22Rv1 (cell line): ENCODE measurements at regions not wholly inside any gene's neighbourhood (a gene's known extent, or its start where the extent isn't known, plus 50 kb on each side); places are given as distances from the start of the nearest gene placed in this dataset.

Experiments
- H3K27ac ChIP-seq: fragments of 450-650 bp; 2 replicates; pipeline ENCODE4 v1.5.1; 2017
- CTCF ChIP-seq: fragments of 450-650 bp; IDR thresholded peaks from 2 replicates; pipeline ENCODE4 v1.5.1; 2017; ENCODE audit warnings: mild to moderate bottlenecking
- ZFX ChIP-seq: fragments of 450-650 bp; IDR thresholded peaks from 2 replicates; pipeline ENCODE4 v1.6.1; 2017; ENCODE audit warnings: antibody characterized with exemption, borderline replicate concordance

DNA sequence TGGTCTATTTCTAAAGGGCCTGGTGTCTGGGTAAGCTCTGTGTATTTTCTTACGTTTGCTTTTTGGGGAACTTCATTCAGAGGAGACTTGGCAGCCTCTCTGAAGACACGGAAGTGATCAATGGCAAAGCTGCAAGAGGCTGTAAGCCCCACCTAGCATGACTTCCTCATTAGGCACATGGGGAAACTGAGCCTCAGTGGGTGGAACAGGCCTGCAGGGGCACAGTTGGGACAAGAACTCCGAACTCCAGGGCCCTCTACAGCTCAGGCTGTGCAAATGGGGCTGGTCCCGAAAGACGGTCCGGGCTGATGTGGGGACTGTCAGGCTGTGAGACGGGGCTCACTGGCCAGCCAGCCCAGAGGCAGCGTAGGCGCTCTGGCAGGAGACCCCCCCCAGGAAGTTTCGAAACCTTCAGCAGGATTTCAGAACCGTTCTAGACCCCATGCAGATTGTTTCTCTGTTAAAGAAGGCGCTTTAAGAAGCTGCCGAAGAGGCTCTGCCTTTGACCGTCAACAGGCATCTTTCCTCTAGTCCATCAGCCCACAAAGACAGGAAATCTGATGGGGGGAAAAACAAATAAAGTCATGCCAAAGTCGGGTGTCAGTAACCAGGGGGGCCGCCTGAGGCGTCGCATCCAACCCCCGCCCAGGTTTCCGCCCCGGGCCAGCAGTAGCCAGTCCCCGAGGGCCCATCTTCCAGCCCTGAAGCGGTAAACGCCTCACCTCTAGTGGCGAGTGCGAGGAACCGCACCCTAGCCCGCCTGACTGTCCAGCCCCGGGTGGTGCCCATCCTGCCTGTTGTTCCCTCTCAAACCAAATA is 79.8 kb upstream of the TBC1D3K start:
- no peak overlapping the region for H3K27ac ChIP-seq
- TF ChIP-seq CTCF (peak; percentile 76), ZFX (no peak)

DNA sequence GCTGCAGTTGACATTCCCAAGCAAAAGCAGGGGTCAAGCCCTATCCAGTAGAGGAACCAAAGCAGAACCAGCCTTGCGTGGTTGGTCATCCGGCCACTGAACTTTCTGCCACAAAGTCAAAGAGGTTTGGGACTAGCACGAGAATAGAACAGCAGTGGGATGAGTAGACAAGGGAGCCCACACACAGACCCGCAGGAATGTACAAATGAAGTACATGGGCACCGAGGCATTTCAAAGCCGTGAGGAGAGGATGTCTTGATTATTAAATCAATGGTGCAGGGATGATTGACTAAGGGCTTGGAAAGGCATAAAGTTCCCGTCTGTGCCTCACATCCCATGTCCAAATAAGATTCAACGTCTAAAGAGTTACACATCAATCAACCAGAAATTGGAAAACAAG is 81.8 kb upstream of the TBC1D3K start:
- H3K27ac ChIP-seq: no peak overlapping the region
- TF ChIP-seq CTCF: no peak
- no peak for TF ChIP-seq ZFX

DNA sequence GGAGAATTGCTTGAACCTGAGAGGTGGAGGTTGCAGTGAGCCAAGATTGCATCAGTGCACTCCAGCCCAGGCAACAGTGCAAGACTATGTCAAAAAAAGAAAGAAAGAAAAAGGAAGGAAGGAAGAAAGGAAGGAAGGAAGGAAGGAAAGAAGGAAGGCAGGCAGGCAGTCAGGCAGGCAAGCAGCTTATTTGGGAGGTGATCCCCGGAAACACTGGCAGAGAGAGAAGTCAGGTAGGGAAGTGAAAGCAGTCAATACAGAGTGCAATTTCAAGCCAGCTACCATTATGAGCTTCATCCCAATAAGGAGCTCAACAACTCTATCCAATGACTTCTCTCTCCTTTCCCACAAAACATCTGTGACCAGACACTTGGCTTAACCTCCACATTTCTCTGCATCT is 83.0 kb upstream of the TBC1D3K start:
- H3K27ac ChIP-seq: no peak overlapping the region
- TF ChIP-seq ZFX: no peak
- TF ChIP-seq CTCF: no peak

- TF ChIP-seq ZFX: no peak
These were observed 83.6 kb upstream of the TBC1D3K start for GRCh38 chr17:37840576-37840975.

GRCh38 chr17:37839196-37839978 is 84.8 kb upstream of the TBC1D3K start:
- H3K27ac ChIP-seq: no peak overlapping the region
- TF ChIP-seq ZFX (no peak), CTCF (no peak)

More at GRCh38 chr17:37840576-37840975, 83.6 kb upstream of the TBC1D3K start:
- no peak overlapping the region for H3K27ac ChIP-seq

DNA sequence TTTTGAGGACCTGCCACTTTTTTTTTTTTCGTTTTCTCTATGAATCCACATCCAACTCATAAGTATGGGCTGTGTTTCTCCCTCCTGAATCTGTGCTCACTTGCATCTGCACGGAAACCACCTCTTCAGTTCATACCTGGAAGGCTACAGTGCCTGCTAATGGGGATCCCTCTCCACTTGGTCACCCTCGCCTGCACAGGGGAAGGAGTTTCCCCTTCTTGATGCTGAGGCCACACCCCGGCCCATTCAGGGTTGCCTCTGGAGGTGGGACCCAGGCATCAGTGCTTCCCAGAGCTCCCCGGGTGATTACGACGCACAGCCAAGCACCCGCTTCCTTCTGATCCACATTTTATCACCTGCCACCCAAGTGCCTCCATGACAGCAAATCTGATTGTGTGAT is 85.9 kb upstream of the TBC1D3K start:
- TF ChIP-seq CTCF (no peak), ZFX (no peak)
- H3K27ac ChIP-seq: no peak overlapping the region

DNA sequence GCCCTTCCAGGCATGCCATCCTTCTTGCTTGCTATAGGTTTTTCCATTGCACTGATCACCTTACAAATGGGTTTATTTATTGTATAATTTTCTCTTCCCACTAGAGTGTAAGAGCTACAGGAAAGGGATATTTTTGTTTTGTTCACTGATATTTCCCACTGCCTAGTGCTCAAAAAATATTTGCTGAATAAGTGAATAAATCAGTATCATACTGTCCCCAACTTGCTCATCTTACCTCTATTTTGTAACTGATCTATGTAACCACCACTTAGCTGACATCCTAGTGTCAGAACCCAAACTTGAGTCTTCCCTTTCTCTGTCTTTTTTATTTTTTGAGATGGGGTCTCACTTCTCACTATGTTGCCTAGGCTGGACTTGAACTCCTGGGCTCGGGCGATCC is 87.6 kb upstream of the TBC1D3K start:
- TF ChIP-seq CTCF: no peak
- no peak overlapping the region for H3K27ac ChIP-seq

DNA sequence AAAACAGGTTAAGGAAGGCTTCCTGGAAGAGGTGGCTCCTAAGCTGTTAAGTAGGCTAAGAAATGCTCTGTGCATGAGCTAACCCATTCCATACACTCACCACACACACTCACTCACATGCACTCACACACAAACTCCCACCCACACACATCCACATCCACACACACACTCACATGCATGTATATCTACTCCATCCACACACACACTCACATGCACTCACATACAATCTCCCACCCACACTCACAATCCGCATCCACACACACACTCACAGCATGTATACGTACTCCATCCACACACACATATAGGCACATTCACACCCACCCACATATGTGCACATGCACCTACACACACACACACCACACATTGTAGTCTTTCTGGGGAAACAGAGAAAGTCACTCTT is 89.3 kb upstream of the HNF1B start:
- TF ChIP-seq ZFX (no peak), CTCF (no peak)

More for the DNA sequence above, 89.3 kb upstream of the HNF1B start:
- no peak overlapping the region for H3K27ac ChIP-seq
